ENCODE measurements at regions not wholly inside any gene's neighbourhood (a gene's known extent, or its start where the extent isn't known, plus 50 kb on each side); places are given as distances from the start of the nearest gene placed in this dataset.

DNA sequence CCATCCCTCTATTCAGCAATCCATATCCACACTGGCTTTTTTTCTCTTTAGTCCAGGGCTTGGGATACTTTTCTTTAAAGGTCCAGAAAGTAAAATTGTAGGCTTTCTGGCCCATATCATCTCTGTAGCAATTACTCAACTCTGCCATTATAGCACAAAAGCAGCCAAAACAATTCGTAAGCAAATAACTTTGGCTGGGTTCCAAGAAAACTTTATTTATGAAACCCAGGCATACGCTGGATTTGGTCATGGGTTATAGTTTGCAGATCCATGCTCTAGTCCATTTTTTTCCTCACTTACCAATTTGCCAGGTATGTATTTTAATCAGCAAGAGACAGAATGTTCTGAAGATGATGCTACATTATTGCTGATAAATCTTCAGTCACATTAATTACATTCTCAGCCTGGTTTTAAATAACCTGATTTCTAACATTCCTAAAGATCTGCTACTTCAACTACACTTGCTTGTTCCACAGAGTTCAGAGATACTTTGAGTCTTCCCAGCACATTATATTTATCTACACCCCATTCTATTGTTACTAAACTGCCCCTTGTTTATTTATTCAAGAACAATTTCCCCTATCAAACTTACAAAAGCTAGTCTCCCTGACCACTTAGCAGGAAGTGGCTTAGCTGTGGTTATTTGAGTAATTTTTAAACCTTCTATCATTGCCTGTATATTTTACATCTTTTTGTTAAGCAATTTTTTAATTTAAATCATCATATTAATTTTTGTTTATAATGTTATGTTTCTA lies 161.0 kb downstream of the ISL1 start:
- Histone ChIP-seq H3K9me3 (ENCODE audit: low read depth, low read length) (no peaks in the 10 kb centered on the region), H3K27ac (ENCODE audit: low read depth, low read length) (no peak overlapping the region)
- no peak for DNase-seq (ENCODE audit: insufficient read length, low spot score, missing footprints)

DNA sequence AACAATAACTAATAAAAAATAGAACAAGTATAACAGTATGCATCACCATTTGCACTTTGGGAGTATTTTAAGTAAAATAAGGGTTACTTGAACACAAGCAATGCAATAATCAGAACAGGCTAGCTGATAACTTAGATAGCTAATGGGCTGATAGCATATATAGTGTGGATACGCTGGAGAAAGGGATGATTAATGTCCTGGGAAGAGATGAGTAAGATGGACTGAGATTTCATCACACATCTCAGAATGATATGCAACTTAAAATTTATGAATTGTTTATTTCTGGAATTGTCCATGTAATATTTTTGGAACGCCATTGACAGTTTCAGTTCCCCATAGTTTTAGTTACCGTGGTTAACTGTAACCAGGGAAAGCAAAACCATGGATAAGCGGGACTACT lies 173.6 kb downstream of the ISL1 start:
- no peak overlapping the region for H2AFZ ChIP-seq (ENCODE audit: low read length)
- TF ChIP-seq, protein P1, sequence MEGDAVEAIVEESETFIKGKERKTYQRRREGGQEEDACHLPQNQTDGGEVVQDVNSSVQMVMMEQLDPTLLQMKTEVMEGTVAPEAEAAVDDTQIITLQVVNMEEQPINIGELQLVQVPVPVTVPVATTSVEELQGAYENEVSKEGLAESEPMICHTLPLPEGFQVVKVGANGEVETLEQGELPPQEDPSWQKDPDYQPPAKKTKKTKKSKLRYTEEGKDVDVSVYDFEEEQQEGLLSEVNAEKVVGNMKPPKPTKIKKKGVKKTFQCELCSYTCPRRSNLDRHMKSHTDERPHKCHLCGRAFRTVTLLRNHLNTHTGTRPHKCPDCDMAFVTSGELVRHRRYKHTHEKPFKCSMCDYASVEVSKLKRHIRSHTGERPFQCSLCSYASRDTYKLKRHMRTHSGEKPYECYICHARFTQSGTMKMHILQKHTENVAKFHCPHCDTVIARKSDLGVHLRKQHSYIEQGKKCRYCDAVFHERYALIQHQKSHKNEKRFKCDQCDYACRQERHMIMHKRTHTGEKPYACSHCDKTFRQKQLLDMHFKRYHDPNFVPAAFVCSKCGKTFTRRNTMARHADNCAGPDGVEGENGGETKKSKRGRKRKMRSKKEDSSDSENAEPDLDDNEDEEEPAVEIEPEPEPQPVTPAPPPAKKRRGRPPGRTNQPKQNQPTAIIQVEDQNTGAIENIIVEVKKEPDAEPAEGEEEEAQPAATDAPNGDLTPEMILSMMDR (IDR thresholded peaks at IDR 0.05; ENCODE audit: extremely low read depth, low read depth, low read length) = no peak

More for the DNA sequence above, 161.0 kb downstream of the ISL1 start:
- Histone ChIP-seq H3K4me1 (ENCODE audit: insufficient read depth, low read length) (no peaks in the 10 kb centered on the region), H3K27me3 (ENCODE audit: insufficient read depth, low read length) (no peaks in the 10 kb centered on the region), H3K4me2 (ENCODE audit: insufficient read depth, low read length) (no peak overlapping the region), H3K4me3 (ENCODE audit: insufficient read depth, low read length) (no peak overlapping the region), H4K20me1 (ENCODE audit: insufficient read depth, low read length) (no peaks in the 10 kb centered on the region), H3K36me3 (ENCODE audit: insufficient read depth, low read length) (no peaks in the 10 kb centered on the region), H2AFZ (ENCODE audit: low read length) (no peak overlapping the region), H3K79me2 (ENCODE audit: insufficient read depth, low read length) (no peaks in the 10 kb centered on the region)
- TF ChIP-seq, protein P1 (IDR thresholded peaks at IDR 0.05; ENCODE audit: extremely low read depth, low read depth, low read length) = no peak

GRCh38 chr5:51558682-51559081 lies 175.4 kb downstream of the ISL1 start:
- H3K36me3 ChIP-seq (ENCODE audit: insufficient read depth, low read length) = no peaks in the 10 kb centered on the region
- no peak for DNase-seq (ENCODE audit: insufficient read length, low spot score, missing footprints)
- H3K79me2 ChIP-seq (ENCODE audit: insufficient read depth, low read length) = no peaks in the 10 kb centered on the region
- H3K4me3 ChIP-seq (ENCODE audit: insufficient read depth, low read length) = no peak overlapping the region
- TF ChIP-seq, protein P1 (IDR thresholded peaks at IDR 0.05; ENCODE audit: extremely low read depth, low read depth, low read length) = no peak
- H2AFZ ChIP-seq (ENCODE audit: low read length) = no peak overlapping the region
- no peak overlapping the region for H3K27ac ChIP-seq (ENCODE audit: low read depth, low read length)
- no peaks in the 10 kb centered on the region for H4K20me1 ChIP-seq (ENCODE audit: insufficient read depth, low read length)
- H3K4me1 ChIP-seq (ENCODE audit: insufficient read depth, low read length) = no peaks in the 10 kb centered on the region
- peaks cover 2% of the 10 kb centered on the region for H3K9me3 ChIP-seq (ENCODE audit: low read depth, low read length)
- no peak overlapping the region for H3K4me2 ChIP-seq (ENCODE audit: insufficient read depth, low read length)
- no peaks in the 10 kb centered on the region for H3K27me3 ChIP-seq (ENCODE audit: insufficient read depth, low read length)

More for the DNA sequence above, 173.6 kb downstream of the ISL1 start:
- Histone ChIP-seq H4K20me1 (ENCODE audit: insufficient read depth, low read length) (no peaks in the 10 kb centered on the region), H3K36me3 (ENCODE audit: insufficient read depth, low read length) (no peaks in the 10 kb centered on the region), H3K4me2 (ENCODE audit: insufficient read depth, low read length) (no peak overlapping the region), H3K27ac (ENCODE audit: low read depth, low read length) (no peak overlapping the region), H3K4me1 (ENCODE audit: insufficient read depth, low read length) (no peaks in the 10 kb centered on the region), H3K9me3 (ENCODE audit: low read depth, low read length) (peaks cover 2% of the 10 kb centered on the region), H3K4me3 (ENCODE audit: insufficient read depth, low read length) (no peak overlapping the region), H3K27me3 (ENCODE audit: insufficient read depth, low read length) (no peaks in the 10 kb centered on the region), H3K79me2 (ENCODE audit: insufficient read depth, low read length) (no peaks in the 10 kb centered on the region)
- no peak for DNase-seq (ENCODE audit: insufficient read length, low spot score, missing footprints)

DNA sequence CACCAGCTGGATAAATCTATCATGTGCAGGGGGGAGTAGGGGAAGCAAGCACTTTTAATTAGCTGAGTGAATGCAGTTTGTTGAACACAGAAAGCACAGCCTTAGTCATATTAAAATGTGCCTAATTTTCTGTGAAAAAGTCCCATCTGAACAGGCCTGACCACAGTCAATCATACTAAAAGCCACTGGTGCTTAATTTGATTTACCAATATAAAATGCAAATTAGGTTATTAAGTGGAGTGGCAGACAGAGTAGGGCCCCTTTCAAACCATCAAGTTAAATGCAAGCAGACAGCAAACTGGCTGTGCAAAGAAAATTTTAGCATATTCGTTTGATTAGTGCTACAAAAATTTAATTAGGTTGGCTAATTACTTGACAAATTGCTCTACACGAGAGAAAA lies 176.1 kb downstream of the ISL1 start:
- DNase-seq (ENCODE audit: insufficient read length, low spot score, missing footprints) = no peak
- Histone ChIP-seq H3K4me2 (ENCODE audit: insufficient read depth, low read length) (no peak overlapping the region), H3K4me1 (ENCODE audit: insufficient read depth, low read length) (no peaks in the 10 kb centered on the region), H3K27me3 (ENCODE audit: insufficient read depth, low read length) (no peaks in the 10 kb centered on the region), H3K4me3 (ENCODE audit: insufficient read depth, low read length) (no peak overlapping the region), H2AFZ (ENCODE audit: low read length) (no peak overlapping the region), H3K79me2 (ENCODE audit: insufficient read depth, low read length) (no peaks in the 10 kb centered on the region), H4K20me1 (ENCODE audit: insufficient read depth, low read length) (no peaks in the 10 kb centered on the region), H3K27ac (ENCODE audit: low read depth, low read length) (no peak overlapping the region), H3K36me3 (ENCODE audit: insufficient read depth, low read length) (no peaks in the 10 kb centered on the region), H3K9me3 (ENCODE audit: low read depth, low read length) (peaks cover 2% of the 10 kb centered on the region)
- TF ChIP-seq, protein P1 (IDR thresholded peaks at IDR 0.05; ENCODE audit: extremely low read depth, low read depth, low read length) = no peak

Measured in osteoblast (primary cell).